ENCODE measurements at regions not wholly inside any gene's neighbourhood (a gene's known extent, or its start where the extent isn't known, plus 50 kb on each side); places are given as distances from the start of the nearest gene placed in this dataset.
A peak's percentile ranks its signal among the peaks of the same experiment; 100 is the strongest.
"Not testable (repeated sequence)": the region's sequence is repeated elsewhere in the genome, so short reads cannot be mapped to it uniquely, and the experiment has no call there.

- no peak for DNase-seq (ENCODE audit: low read depth)
These were observed 77.8 kb upstream of the CD55 start for GRCh38 chr1:207243442-207244408.

GRCh38 chr1:207244409-207244801 is 77.1 kb upstream of the CD55 start:
- no peak for DNase-seq (ENCODE audit: low read depth)

GRCh38 chr1:207245124-207245523 is 76.4 kb upstream of the CD55 start:
- DNase-seq (ENCODE audit: low read depth), result no peak

- DNase-seq (ENCODE audit: low read depth), result no peak
These were observed 72.8 kb upstream of the CD55 start for GRCh38 chr1:207248544-207249198.

- no peak for DNase-seq (ENCODE audit: low read depth)
These were observed 71.0 kb upstream of the CD55 start for GRCh38 chr1:207250431-207250830.

- DNase-seq (ENCODE audit: low read depth), result no peak
These were observed 70.4 kb upstream of the CD55 start for GRCh38 chr1:207251066-207251465.

GRCh38 chr1:207256869-207257268 is 64.6 kb upstream of the CD55 start:
- no peak for DNase-seq (ENCODE audit: low read depth)

- DNase-seq (ENCODE audit: low read depth), result peak; percentile 17
These were observed 62.1 kb upstream of the CD55 start for GRCh38 chr1:207259391-207259790.

GRCh38 chr1:207261971-207262370 is 59.5 kb upstream of the CD55 start:
- no peak for DNase-seq (ENCODE audit: low read depth)

- not testable (repeated sequence) for DNase-seq (ENCODE audit: low read depth)
These were observed 58.6 kb upstream of the CD55 start for GRCh38 chr1:207262891-207263290.

GRCh38 chr1:207264663-207265252 is 56.7 kb upstream of the CD55 start:
- DNase-seq (ENCODE audit: low read depth), result no peak

- DNase-seq (ENCODE audit: low read depth), result no peak
These were observed 53.1 kb upstream of the CD55 start for GRCh38 chr1:207268337-207268736.

- DNase-seq (ENCODE audit: low read depth), result no peak
These were observed 52.5 kb upstream of the CD55 start for GRCh38 chr1:207268753-207269511.

All from GM04504 (cell line).